AG04450 (cell line): ENCODE measurements at regions not wholly inside any gene's neighbourhood (a gene's known extent, or its start where the extent isn't known, plus 50 kb on each side); places are given as distances from the start of the nearest gene placed in this dataset.

Experiments used
- CTCF ChIA-PET: fragments of 300-600, 350-600 bp; formaldehyde crosslinking; extraction: SDS; loops from one replicate; lab custom pipeline; 2022; ENCODE audit warnings: antibody characterized with exemption, inconsistent platforms; lab: Charles Lee
- POLR2A ChIA-PET: fragments of 350-600 bp; formaldehyde crosslinking; extraction: SDS; loops from one replicate; lab custom pipeline; 2021; ENCODE audit warnings: antibody characterized with exemption, inconsistent platforms; lab: Yijun Ruan, JAX
- DNase-seq: peaks from one replicate; pipeline ENCODE4 v3.0.0-alpha.2; 2011; ENCODE audit warnings: low read depth, low spot score
- H3K27ac ChIP-seq: one replicate; pipeline ENCODE4 v1.5.1; 2012; ENCODE audit warnings: low read depth, low read length, control low read depth
- H3K27me3 ChIP-seq: one replicate; pipeline ENCODE4 v1.6.0; 2012; ENCODE audit warnings: low read length; ENCODE audit not compliant: control insufficient read depth, insufficient read depth
- H3K4me3 ChIP-seq: 2 replicates; pipeline ENCODE4 v1.5.1; 2011; ENCODE audit warnings: mild to moderate bottlenecking, low read depth, low read length, control low read depth
- H3K9me3 ChIP-seq: 2 replicates; pipeline ENCODE4 v1.5.1; 2012; ENCODE audit warnings: low read length; ENCODE audit not compliant: control insufficient read depth, insufficient read depth
- TF ChIP-seq, protein P1 (sequence below): IDR thresholded peaks from 2 replicates; pipeline ENCODE4 v1.5.1; 2011; ENCODE audit warnings: low read depth, low read length, control low read depth, inconsistent platforms

DNA sequence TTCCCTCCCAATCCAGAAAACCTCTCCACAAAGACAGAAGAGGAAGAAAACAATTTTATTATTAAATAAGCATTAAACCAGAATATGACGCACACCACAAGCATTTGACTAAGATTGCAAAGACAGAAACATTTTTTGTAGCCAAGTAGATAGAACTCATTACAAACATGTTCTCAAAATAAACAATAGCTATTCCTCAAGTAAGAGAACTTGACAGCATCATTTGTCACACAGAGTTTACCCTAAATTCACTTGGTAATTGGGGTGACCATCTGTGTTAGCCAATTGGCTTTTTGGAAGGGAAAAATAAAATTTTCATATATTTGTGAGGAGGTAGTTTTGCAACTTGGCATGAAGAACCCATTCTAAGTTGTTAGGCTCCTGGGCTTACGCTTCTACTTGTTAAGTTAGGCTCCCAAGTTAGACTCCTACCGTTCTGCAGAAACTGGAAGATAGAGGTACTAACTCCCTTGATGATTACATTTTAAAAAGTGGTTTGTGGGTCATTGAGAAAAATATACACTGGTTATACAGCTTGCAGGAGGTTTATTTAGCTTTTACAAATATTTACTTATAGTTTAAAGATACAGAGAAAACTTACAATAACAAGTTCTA lies 618.6 kb upstream of the CNTNAP2 start:
- H3K9me3 ChIP-seq = peaks cover 10% of the 10 kb centered on the region
- H3K27me3 ChIP-seq = no peaks in the 10 kb centered on the region
- ChIA-PET CTCF (no interaction called here), POLR2A (no interaction called here)
- TF ChIP-seq, protein P1, sequence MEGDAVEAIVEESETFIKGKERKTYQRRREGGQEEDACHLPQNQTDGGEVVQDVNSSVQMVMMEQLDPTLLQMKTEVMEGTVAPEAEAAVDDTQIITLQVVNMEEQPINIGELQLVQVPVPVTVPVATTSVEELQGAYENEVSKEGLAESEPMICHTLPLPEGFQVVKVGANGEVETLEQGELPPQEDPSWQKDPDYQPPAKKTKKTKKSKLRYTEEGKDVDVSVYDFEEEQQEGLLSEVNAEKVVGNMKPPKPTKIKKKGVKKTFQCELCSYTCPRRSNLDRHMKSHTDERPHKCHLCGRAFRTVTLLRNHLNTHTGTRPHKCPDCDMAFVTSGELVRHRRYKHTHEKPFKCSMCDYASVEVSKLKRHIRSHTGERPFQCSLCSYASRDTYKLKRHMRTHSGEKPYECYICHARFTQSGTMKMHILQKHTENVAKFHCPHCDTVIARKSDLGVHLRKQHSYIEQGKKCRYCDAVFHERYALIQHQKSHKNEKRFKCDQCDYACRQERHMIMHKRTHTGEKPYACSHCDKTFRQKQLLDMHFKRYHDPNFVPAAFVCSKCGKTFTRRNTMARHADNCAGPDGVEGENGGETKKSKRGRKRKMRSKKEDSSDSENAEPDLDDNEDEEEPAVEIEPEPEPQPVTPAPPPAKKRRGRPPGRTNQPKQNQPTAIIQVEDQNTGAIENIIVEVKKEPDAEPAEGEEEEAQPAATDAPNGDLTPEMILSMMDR = no peak
- no peak overlapping the region for H3K27ac ChIP-seq
- no peak overlapping the region for H3K4me3 ChIP-seq
- no peak for DNase-seq

DNA sequence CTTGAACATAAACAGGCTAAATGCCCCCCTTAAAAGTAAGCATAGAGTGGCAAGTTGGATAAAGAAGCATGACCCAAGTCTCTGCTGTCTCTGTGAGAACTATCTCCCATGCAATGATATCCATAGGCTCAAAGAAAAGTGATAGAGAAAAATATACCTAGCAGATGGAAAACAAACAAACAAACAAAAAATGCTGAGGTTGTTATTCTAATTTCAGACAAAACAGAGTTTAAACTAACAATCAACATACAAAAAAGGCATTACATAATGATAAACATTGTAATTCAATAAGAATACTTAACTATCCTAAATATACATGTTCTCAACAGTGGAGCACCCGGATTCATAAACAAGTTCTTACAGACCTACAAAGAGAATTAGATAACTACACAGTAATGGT lies 626.2 kb upstream of the CNTNAP2 start:
- H3K4me3 ChIP-seq = no peak overlapping the region
- no peak overlapping the region for H3K27ac ChIP-seq
- CTCF ChIA-PET = no interaction called here
- H3K9me3 ChIP-seq = peaks cover 4% of the 10 kb centered on the region
- no peaks in the 10 kb centered on the region for H3K27me3 ChIP-seq
- POLR2A ChIA-PET = no interaction called here
- TF ChIP-seq, protein P1 = no peak
- DNase-seq = no peak

DNA sequence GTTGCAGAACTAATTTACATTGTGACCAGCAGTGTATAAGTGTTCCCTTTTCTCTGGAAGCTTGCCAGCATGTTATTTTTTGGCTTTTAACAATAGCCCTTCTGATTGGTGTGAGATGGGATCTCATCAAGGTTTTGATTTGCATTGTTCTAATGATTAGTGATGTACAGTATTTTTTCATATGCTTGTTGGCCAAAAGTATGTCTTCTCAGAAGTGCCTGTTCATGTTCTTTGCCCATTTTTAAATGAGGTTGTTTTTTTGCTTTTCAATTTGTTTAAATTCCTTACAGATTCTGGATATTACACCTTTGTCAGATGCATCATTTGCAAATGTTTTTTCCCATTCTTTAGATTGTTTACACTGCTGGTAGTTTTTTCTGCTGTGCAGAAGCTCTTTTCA lies 627.0 kb upstream of the CNTNAP2 start:
- Histone ChIP-seq H3K9me3 (peaks cover 7% of the 10 kb centered on the region), H3K27ac (no peak overlapping the region), H3K4me3 (no peak overlapping the region), H3K27me3 (no peaks in the 10 kb centered on the region)
- TF ChIP-seq, protein P1 = no peak
- DNase-seq = no peak
- CTCF ChIA-PET = no interaction called here
- POLR2A ChIA-PET = no interaction called here

DNA sequence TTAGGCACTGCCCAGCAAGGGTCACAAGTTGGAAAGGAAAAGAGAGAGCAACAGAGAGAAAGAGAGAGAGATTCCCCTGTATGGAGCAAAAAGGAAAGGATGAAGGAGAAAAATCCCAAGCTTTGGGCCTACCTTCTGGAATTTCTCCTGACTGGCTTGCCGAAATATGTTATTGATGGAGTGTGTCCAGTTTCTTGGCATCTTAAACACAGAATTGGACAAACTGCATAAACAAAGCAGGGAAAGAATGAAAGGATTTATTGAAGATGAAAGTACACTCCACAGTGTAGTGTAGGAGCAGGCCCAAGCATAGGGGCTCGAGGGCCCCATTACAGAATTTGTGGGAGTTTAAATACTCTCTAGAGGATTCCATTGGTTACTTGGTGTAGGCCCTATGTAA lies 627.8 kb upstream of the CNTNAP2 start:
- Histone ChIP-seq H3K4me3 (no peak overlapping the region), H3K27me3 (no peaks in the 10 kb centered on the region), H3K9me3 (peaks cover 7% of the 10 kb centered on the region), H3K27ac (no peak overlapping the region)
- no peak for DNase-seq
- CTCF ChIA-PET = no interaction called here
- TF ChIP-seq, protein P1 = no peak
- POLR2A ChIA-PET = no interaction called here

DNA sequence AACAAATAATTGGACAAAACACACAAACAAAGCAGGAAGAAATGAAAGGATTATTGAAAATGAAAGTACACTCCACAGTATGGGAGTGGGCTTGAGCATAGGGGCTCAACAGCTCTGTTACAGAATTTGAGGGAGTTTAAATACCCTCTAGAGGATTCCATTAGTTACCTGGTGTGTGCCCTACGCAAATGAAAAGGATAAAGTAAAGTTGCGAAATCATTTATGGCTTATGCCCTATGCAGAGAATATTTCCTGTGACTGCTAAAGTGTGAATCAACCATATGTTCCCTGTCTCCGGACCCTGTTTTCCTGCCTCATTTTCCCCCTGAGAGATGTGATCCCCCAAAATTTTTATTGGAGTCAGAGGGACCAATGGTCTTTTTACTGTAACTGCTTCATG lies 634.6 kb upstream of the CNTNAP2 start:
- TF ChIP-seq, protein P1 = no peak
- no peaks in the 10 kb centered on the region for H3K27me3 ChIP-seq
- H3K4me3 ChIP-seq = no peak overlapping the region
- DNase-seq = no peak
- H3K27ac ChIP-seq = no peak overlapping the region
- ChIA-PET POLR2A (no interaction called here), CTCF (no interaction called here)
- H3K9me3 ChIP-seq = peaks cover 10% of the 10 kb centered on the region
